ENCODE measurements at regions not wholly inside any gene's neighbourhood (a gene's known extent, or its start where the extent isn't known, plus 50 kb on each side); places are given as distances from the start of the nearest gene placed in this dataset.

DNA sequence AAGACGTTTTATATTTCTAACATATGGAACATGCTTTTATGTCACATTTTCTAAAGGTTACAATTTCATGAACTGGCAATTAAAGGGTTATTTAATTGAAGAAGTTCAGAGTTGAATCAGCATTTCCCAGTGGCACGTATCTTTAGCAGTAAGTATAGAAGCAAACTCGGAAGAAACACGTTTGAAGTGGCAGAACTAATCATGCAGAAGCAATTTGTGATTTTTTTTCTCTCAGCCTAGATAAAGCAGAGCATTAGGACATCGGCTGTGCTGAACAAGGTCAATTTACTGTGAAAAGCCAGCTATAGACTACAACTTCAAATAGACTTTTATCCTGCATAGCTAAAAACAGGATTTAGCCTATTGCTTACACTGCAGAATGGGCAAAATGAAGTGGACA is 104.7 kb downstream of the ISL1 start:
- TF ChIP-seq, protein P1, sequence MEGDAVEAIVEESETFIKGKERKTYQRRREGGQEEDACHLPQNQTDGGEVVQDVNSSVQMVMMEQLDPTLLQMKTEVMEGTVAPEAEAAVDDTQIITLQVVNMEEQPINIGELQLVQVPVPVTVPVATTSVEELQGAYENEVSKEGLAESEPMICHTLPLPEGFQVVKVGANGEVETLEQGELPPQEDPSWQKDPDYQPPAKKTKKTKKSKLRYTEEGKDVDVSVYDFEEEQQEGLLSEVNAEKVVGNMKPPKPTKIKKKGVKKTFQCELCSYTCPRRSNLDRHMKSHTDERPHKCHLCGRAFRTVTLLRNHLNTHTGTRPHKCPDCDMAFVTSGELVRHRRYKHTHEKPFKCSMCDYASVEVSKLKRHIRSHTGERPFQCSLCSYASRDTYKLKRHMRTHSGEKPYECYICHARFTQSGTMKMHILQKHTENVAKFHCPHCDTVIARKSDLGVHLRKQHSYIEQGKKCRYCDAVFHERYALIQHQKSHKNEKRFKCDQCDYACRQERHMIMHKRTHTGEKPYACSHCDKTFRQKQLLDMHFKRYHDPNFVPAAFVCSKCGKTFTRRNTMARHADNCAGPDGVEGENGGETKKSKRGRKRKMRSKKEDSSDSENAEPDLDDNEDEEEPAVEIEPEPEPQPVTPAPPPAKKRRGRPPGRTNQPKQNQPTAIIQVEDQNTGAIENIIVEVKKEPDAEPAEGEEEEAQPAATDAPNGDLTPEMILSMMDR (IDR thresholded peaks at IDR 0.05; ENCODE audit: low read length): no peak
- TF ChIP-seq EZH2 (optimal IDR thresholded peaks at IDR 0.05; ENCODE audit: low read depth, low read length): no peak
- no peak for TF ChIP-seq EZH2phosphoT487 (IDR thresholded peaks at IDR 0.05; ENCODE audit: low read length)
